ENCODE measurements at regions not wholly inside any gene's neighbourhood (a gene's known extent, or its start where the extent isn't known, plus 50 kb on each side); places are given as distances from the start of the nearest gene placed in this dataset.
"Not testable (repeated sequence)": the region's sequence is repeated elsewhere in the genome, so short reads cannot be mapped to it uniquely, and the experiment has no call there.

DNA sequence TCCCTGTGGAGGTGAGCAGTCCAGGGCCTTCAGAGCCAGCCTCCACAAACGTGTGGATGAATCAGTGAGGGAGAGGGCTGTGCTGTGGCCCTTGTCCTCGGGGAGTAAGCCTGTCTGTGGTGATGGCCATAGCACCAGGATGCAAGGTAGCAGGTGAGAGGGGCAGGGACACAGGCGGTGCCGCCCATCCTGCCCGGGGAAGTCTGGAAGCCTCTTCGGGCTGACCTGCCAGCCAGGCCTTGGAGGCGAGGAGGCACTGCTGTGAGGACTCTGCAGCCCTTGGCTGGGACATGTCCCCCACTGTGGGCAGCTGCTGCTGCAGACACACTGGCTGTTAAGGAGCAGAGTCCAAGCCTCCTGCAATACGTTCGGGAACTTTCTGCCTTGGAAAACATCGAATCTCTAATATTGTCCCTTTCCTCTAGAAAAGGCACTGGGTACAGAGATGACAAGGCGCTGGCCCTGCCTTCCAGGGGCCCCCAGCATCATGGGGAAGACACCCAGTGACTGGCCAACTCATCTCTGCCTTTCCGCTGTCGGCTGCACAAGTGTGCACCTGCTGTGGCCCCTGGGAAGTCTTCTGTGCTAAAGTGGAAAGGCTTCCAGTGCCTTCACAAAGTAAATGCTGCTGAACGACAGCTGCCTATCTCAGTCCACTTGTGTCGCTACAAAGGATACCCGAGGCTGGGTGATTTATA lies 101.4 kb downstream of the ADRA2C start:
- DNase-seq, result no peak

DNA sequence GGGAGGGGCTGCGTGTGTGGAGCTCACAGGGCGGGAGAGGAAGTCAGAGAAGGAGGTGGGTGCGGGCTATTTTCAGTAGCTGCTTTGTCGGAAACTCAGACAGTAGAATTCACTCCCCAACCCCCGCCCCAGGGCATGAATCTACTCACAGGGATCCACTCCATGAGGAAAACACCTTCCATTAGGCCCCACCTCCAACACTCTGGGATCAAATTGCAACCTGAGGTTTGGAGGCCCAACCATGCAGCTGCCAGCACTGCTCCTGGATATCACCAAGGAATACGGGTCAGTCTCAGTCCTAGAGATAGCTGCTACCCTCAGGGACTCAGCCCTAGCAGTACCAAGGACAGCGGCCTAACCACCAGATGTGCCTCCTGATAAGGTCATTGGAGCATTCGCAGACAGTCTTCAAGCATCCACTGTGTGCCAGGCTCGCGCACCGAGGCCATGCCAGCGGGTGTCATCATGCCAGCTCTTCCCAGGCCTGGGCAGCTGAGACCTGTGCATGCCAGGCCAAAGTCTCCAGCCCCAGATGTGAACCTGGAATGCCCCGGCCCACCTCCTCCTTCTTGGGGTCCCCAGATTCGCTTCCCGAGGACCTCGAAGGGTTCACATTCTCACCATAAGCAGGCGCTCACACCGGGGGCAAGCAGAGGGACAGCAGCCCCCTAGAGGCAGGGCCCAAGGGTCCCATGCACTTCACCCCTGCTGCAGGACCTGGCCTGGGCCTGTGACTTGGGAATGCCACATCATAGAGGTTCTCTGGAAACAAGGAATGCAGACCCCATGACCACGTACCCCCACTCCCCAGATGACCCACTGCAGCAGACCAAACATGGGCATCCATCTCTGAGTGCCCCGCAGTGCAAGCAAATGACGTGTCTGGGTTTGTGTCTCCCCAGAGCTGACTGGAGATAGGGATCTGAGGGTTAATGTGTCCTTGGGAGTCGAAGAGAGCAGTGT lies 102.3 kb downstream of the ADRA2C start:
- DNase-seq, result no peak

DNA sequence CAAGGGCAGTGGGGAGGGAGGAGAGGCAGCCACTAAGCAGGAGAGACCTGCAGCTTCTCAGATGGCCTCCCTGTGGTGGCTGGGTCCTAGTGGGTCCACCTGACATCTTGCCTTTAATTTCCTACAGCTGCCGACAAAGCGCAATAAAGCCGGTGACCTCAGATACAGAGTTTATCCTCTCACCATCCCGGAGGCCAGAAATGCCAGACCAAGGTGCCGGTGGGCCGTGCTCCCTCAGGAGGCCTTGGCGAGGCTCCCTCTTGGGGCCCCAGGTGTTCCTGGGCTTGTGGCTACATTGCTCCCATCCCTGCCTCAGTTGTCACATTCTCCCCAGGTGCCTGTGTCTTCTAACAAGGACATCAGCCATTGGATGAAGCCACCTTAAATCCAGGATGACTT lies 103.0 kb downstream of the ADRA2C start:
- DNase-seq, result no peak

DNA sequence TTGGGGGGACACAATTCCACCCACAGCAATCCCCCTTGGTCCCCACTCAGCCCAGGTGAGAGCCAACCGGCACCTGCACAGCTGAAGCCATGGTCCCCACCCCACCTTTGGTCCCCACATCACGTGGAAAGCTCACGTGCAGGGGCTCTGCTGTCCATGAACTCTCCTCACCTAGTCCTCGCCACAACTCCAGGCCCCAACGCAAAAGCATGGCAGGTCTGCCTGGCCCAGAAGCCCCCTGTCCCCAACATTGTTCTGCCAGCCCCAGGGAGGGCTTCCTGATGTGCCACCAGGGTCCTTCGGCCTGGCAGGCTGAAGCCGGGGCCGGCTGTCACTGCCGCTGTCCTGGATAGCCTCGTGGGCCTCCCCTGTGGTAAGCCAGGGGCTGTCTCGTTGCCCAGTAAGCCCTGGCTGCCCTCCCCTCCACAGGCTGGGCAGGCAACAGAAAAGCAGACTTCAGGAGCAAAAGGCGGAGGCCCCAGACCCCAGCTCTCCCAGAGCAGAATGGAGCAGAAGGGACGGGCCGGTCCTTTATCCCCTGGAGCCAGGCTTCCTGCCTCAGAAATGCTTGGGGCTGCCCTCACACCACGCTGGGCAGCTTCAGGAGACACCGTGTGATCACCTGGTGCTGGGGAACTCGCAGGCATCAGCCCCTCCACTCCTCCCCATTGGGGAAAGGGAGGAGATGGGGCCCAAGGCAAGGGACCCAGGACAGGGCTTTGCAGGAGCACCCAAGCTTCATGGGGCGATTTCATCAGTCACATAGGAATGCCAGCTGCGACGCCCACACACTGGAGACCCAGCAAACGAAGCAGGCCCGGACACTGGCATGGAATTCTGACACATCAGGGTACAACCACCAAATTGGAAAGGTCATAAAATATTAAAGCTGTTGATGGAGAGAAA lies 103.7 kb downstream of the ADRA2C start:
- no peak for DNase-seq

DNA sequence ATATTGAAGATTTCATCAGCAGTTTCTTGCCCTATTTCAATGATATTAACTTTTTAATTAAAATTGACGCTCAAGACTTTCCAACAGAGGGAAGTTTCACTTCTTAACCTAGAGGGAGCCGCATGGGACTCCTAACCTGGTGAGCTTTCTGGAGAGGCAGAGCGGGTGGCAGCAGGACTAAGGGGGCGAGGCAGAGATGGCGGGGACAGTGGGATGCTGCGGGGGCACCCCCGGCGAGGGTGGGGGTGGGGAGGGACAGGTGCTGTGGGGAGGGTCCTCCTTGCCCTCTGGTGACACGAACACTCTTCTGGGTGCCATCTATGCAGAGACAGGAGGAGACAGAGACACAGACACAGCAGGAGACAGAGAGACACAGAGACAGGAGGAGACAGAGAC lies 104.4 kb downstream of the ADRA2C start:
- DNase-seq, result no peak

DNA sequence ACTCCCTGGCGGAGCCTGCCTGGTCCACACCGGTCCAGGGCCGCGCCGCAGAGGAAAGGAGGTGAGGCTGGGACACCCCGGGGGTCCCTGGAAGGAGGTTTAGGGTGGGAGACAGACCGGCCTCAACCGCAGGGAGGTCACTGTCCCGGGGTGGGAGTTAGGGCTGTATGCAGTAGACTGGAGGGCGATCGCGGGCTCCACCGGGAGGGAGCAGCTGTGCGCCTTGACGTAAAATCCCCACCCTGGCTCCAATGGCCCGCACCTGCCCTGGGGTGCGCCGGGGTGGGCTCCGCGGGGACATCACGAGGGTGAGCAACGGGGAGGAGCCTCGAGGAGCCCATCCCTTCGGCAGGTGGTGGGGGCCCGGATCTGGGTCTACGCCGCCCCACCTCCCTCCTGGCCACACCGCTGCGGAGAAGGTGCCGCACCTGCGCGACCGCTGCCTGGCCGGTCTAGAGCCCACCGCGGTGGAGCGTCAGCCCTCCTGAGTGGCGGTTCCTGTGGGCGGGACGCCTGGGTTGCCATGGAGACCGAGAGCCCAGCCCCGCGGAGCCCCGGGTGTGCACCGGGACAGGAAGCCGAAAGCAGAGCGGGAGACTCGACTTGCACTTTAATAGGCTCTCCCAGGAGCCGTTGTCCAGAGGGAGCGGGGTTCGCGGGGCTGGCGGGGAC lies 105.1 kb downstream of the ADRA2C start:
- no peak for DNase-seq

DNA sequence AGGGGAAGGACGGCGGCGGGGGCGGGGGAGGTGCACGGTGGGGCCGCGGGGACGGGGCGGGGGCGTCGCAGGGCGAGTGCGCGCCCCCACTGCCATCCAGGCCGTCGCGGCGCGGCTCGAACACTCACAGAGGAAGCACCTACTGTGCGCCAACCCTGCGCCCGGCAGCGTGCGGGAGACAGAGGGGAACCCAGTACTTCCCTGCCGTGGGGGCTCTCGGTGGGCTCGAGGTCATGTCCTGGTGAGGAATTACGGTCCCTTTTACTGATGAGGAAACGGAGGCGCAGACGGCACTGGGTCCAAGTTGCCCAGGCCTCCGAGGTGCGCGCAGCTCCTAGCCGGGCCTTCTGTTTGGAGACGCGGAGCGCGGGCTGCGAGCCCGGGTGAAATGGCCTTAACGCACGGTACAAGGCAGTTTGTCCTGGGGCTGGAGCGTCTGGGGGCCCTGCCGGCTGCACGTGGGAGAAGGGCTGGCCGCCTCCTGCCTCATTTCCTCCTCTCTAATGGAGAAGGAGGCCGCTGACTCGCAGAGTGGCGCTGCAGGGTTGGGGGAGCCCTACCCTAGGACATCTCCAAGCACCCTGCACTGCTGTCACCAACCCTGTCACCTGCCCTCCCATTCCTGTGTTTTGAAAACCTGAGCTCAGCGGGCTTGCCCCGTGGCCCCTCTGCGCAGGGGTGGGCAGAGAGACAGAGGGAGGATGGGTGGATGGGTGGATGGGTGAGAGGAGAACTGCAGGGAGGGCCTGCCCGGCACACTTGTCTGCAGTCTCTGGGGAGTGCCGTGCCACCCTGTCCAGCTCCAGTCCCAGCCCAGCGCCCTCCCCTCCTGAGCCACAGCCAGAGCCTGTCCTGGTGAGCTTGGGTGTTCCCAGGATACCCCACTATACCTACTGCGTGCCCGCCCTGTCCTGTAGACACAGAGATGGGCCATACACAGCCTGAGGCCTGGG lies 106.0 kb downstream of the ADRA2C start:
- DNase-seq, result no peak

DNA sequence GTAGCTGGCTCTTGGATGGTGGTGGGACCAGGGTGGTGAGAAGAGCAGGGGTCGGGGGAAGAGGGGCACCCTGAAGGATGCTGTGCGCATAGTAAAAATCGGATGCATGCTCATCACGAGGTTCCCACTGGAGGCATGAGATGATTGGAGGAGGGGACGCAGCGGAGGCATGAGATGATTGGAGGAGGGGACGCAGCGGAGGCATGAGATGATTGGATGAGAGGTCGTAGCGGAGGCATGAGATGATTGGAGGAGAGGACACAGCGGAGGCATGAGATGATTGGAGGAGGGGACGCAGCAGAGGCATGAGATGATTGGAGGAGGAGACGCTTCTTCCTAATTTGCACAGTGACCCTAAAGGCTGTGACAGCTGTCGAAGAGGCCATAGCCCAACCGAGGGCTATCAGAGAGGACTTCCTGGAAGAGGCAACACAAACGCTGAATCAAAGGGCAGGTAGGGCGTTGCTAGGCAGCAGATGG lies 106.7 kb downstream of the ADRA2C start:
- no peak for DNase-seq

DNA sequence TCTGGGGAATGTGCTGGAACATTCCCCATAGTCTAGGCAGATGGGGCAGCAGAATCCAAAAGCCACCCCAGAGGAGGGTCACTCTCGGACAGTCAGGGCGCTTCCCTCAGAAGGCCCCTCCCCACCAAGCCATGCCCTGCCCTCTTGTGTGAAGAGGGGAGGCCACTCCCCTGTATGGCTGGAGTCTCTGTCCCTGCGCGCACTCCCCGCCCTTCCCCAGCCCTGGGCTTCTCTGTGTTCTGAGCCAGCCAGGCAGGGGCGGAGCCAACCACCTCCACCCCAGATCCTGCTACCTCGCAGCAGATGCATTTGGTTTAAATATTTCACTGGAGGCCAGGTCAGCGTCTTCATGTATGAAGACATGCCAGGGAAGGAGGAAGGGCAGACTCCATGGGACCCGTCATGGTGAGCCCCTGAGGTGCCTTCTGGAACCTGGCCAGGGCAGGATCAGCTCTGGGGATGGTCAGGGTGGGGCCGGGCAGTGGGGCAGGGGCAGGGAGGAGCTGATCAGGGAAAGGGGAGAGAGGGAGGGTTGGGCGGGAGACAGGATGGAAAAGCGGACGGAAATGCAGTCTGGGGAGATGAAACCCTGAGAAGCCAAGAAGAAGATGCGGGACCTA lies 107.3 kb downstream of the ADRA2C start:
- no peak for DNase-seq

DNA sequence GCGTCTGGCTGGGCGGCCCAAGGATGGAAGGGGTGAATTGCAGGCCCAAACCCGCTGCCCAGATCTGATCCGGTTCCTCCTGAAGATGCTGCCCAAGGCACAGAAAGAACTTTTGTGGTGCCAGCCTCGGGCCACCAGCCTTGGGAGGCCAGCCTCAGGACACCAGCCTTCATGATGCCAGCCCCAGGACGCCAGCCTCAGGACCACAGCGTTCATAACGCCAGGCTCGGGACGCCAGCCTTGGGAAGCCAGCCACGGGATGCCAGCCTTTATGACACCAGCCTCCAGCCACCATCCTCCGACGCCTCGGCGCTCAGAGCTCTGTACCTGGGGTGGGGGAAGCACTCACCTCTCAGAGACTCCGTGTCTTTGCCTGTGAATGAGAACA lies 107.8 kb downstream of the ADRA2C start:
- no peak for DNase-seq

DNA sequence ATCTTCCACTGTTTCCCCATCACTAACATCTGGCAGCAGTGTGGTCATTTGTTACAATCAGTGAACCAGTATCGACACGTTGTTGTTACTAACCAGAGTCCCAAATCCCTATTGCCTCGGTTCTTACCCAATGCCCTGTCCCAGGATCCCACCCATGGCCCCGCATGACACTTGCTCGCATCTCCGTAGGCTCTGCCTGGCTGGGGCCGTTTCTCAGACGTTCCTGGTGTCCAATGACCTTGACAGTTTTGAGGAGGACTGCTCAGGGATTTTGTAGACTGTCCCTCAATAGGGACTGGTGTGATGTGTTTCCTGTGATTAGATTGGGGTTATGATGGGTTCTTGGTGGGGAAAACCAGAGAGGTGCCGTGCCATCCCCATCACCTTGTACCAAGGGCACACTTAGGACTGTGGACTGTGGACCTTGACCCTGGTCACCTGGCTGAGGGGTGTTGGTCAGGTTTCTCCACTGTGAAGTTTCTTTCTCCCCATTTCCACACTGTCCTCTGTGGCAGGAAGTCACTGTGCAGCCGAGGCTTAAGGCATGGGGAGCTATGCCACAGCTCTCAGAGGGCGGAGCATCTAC lies 108.4 kb downstream of the ADRA2C start:
- no peak for DNase-seq

DNA sequence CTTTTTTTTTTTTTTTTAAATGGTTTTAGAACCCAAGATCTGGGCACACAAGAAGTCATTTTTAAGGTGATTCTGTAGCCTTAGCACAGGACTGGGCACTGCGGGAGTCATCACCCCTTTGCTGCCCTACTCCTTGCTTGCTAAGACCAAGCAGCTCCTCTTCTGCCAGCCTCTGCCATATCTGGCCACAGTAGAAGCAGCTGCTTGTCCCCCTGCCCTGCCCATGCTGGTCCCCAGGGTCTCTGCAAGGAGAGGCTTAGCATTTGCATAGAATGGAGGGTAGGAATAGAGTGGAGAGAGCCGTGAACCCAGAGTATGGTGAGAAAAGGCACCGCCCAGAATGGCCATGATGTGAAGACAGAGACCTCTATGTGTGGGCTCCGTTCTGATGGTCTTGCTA lies 109.3 kb downstream of the ADRA2C start:
- DNase-seq, result no peak

DNA sequence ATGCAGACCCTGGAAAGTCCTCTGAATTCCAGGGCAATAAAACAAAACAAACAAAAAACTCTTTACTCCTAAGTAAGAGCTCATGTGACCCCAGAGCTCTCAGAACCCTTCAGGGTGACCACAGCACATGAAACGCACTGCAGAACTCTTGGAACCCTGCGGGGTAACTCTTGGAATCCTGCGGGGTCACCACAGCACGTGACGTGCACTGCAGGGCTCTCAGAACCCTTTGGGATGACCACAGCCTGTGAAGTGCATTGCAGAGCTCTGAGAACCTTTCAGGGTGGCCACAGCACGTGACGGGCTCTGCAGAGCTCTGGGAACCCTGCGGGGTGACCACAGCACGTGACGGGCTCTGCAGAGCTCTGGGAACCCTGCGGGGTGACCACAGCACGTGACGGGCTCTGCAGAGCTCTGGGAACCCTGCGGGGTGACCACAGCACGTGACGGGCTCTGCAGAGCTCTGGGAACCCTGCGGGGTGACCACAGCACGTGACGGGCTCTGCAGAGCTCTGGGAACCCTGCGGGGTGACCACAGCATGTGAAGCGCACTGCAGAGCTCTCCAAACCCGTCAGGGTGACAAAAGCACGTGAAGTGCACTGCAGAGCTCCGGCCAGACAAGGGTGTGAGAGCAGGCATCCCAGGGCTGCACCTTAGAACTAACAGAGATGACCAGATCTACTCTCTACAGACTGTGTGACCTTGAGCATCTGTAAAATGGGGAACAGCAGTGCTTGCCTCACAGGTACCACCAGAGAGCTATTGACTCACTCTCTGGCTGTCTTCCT lies 110.1 kb downstream of the ADRA2C start:
- DNase-seq, result not testable (repeated sequence)

DNA sequence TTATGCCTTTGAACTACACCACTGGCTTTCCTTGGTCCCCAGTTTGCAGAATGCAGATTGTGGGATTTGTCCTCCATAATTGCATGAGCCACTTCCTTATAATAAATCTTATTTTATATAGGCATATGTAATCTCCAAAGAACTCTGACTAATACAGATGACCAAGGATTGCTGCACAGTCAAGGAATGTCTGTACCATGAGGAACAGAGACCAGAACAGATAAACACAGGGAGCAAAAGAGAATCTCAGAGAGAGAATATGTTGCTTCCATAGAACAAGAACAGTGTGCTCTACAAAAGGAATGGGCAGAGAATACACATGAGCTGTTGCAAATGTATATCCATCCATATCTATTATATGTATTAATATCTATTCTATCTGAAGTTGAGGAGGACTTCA lies 111.1 kb downstream of the ADRA2C start:
- no peak for DNase-seq

DNA sequence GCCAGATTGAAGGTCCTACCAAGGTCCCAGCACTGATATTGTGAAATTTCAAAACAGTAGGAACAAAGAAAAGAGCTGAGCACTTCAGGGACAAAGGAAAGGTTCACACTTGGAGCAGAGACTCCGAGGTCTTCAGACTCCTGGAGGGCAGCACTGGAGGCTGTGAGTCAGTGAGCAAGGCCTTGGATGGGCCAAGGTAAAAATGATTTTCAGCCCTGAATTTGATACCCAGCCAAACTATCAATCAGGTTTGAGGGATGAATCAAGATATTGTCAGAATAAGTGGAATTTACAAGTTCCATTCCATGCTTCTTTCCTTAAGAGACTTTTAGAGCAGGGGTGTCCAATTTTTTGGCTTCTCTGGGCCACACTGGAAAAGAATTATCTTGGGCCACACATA lies 111.7 kb downstream of the ADRA2C start:
- no peak for DNase-seq

DNA sequence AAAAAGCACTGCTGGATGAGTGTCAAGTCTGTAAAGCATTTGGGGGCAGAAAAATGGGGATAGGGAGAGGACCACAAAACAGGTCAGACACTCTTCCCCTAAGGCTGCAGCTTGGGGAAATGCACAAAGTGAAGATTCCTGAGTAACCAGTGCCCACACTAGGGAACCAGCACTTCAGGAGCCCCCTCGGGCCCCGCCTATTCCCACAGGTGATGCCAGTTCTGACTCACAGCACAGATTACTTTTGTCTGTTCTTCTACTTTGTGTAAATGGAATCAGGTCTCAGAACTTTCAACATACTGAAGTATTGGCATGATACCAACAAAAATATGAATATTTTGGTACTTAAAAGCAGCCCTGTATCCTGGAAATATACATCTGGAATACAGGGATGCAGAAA lies 112.5 kb downstream of the ADRA2C start:
- no peak for DNase-seq

DNA sequence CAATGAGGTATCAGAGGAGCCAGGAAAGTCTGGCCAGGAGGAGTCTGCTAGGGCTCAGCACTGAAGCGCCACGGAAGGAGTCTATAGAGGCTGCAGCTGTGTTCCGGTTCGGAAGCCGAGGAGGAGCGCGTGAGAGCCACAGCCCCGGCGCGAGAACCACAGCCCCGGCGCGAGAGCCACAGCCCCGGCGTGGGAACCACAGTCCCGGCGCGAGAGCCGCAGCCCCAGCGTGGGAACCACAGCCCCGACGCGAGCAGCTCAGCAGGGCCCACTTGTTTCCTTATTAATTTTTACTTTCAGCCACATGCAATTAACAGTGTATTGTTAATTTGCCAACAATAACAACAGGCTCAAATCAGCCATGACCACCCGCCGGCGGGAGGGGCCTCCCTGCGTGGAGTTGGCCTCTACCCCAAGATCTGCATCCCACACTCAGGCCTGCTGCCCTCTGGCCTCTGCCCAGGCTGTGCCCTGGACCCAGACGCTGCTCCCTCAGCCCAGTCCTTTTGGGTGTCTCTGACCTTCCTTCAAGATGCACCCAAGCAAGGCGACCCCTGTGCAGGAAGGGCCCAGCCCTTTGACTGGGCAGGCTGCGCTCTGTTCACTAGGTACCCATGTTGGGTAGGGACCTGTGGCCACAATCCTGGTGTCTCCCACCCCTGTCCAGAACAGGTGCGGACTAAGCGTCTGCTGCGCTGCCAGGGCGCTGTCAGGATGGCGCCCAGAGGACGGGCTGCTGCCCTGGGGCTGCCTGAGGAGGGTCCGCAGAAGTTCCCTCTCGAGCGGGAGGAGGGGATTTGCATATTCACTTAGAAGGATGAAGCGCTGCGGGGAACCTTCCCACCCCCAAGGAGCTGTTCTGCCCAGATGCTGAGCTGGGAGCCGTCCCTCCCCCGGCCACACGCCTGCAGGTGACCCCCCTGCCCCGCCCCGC lies 113.8 kb downstream of the ADRA2C start:
- DNase-seq, result no peak

DNA sequence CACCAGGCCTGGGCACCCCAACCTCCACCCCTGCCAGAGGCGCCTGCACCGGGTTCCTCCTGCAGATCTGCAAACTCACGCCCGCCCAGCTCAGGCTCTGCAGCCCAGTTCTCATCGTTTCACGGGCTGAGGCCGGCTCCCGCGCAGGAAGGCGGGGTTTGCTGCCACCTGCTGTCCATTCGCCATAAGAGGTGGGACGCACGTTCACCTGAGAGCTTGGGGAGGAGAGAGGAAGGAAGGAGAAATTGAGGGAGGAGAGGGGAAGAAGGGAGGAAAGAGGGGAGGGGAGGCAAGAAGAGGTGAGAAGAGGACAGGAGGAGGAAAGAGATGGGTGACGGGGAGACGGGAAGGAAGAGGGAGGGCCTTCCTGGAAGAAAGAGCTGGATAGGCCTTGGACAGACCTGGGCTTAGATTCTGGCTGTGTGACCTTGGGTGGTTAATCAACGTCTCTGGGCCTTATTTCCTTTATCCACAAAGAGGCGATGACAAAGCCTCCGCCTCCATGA lies 114.5 kb downstream of the ADRA2C start:
- no peak for DNase-seq
